ENCODE measurements at regions not wholly inside any gene's neighbourhood (a gene's known extent, or its start where the extent isn't known, plus 50 kb on each side); places are given as distances from the start of the nearest gene placed in this dataset.

GRCh38 chr1:38744452-38745350, 114.9 kb downstream of the RRAGC start:
- Histone ChIP-seq H2AFZ (ENCODE audit: low read depth, low read length) (no peak overlapping the region), H2BK120ac (ENCODE audit: low read depth, low read length) (no peak overlapping the region), H3K9ac (ENCODE audit: low read length) (no peak overlapping the region), H3K27ac (ENCODE audit: low read length, poor library complexity, severe bottlenecking) (no peak overlapping the region), H3K4ac (ENCODE audit: low read depth in 1 of 2, low read length in 2 of 2) (no peak overlapping the region), H2BK5ac (ENCODE audit: low read depth, low read length, poor library complexity, severe bottlenecking) (no peak overlapping the region), H2AK5ac (ENCODE audit: low read length, severe bottlenecking) (no peak overlapping the region), H3K9me3 (ENCODE audit: control insufficient read depth, low read length) (peaks cover 5% of the 10 kb centered on the region), H3K14ac (ENCODE audit: low read length in 2 of 2) (no peak overlapping the region), H4K8ac (ENCODE audit: low read length) (peak overlapping the region; percentile 22), H2BK15ac (ENCODE audit: low read depth, poor library complexity, severe bottlenecking) (no peak overlapping the region), H3K23ac (ENCODE audit: low read length in 2 of 2) (no peak overlapping the region), H3K4me2 (ENCODE audit: low read length, poor library complexity, severe bottlenecking) (no peak overlapping the region), H3K27me3 (ENCODE audit: control insufficient read depth in 1 of 2, insufficient read depth in 1 of 2, low read length in 2 of 2) (no peaks in the 10 kb centered on the region), H3K18ac (ENCODE audit: low read depth in 1 of 2, low read length in 2 of 2) (no peak overlapping the region), H3K36me3 (ENCODE audit: control insufficient read depth in 1 of 2, insufficient read depth in 2 of 2, low read depth in 1 of 2, low read length in 2 of 2) (no peaks in the 10 kb centered on the region), H2BK12ac (ENCODE audit: low read length in 2 of 2) (no peak overlapping the region), H3K4me1 (ENCODE audit: control insufficient read depth, insufficient read depth, low read depth, low read length) (peaks cover 3% of the 10 kb centered on the region), H3K79me1 (replicated peaks; ENCODE audit: low read length, poor library complexity, severe bottlenecking) (no peaks in the 10 kb centered on the region), H4K91ac (ENCODE audit: low read length) (no peak overlapping the region), H3K4me3 (ENCODE audit: insufficient read depth in 1 of 2, low read depth in 1 of 2, low read length in 2 of 2) (no peak overlapping the region)
- DNase-seq = no peak
- WGBS = 93% methylated on average over 9 of the region's 10 CpGs

- Histone ChIP-seq H2BK12ac (ENCODE audit: low read length in 2 of 2) (no peak overlapping the region), H3K36me3 (ENCODE audit: control insufficient read depth in 1 of 2, insufficient read depth in 2 of 2, low read depth in 1 of 2, low read length in 2 of 2) (no peaks in the 10 kb centered on the region), H2BK15ac (ENCODE audit: low read depth, poor library complexity, severe bottlenecking) (no peak overlapping the region), H3K27me3 (ENCODE audit: control insufficient read depth in 1 of 2, insufficient read depth in 1 of 2, low read length in 2 of 2) (no peaks in the 10 kb centered on the region), H2BK120ac (ENCODE audit: low read depth, low read length) (no peak overlapping the region), H3K9me3 (ENCODE audit: control insufficient read depth, low read length) (no peaks in the 10 kb centered on the region), H3K14ac (ENCODE audit: low read length in 2 of 2) (no peak overlapping the region), H2AFZ (ENCODE audit: low read depth, low read length) (no peak overlapping the region), H3K18ac (ENCODE audit: low read depth in 1 of 2, low read length in 2 of 2) (no peak overlapping the region), H3K4me2 (ENCODE audit: low read length, poor library complexity, severe bottlenecking) (no peak overlapping the region), H3K4me1 (ENCODE audit: control insufficient read depth, insufficient read depth, low read depth, low read length) (peaks cover 3% of the 10 kb centered on the region), H3K27ac (ENCODE audit: low read length, poor library complexity, severe bottlenecking) (no peak overlapping the region), H4K8ac (ENCODE audit: low read length) (no peak overlapping the region), H4K91ac (ENCODE audit: low read length) (no peak overlapping the region), H3K9ac (ENCODE audit: low read length) (no peak overlapping the region), H3K4ac (ENCODE audit: low read depth in 1 of 2, low read length in 2 of 2) (no peak overlapping the region), H2AK5ac (ENCODE audit: low read length, severe bottlenecking) (no peak overlapping the region), H3K79me1 (replicated peaks; ENCODE audit: low read length, poor library complexity, severe bottlenecking) (no peaks in the 10 kb centered on the region), H3K23ac (ENCODE audit: low read length in 2 of 2) (no peak overlapping the region), H2BK5ac (ENCODE audit: low read depth, low read length, poor library complexity, severe bottlenecking) (no peak overlapping the region), H3K4me3 (ENCODE audit: insufficient read depth in 1 of 2, low read depth in 1 of 2, low read length in 2 of 2) (no peak overlapping the region)
- no peak for DNase-seq
- WGBS = no CpG with 5 or more reads among the region's 1 CpG
Observed at GRCh38 chr1:38743184-38743583, 116.4 kb downstream of the RRAGC start.

- H3K36me3 ChIP-seq (ENCODE audit: control insufficient read depth in 1 of 2, insufficient read depth in 2 of 2, low read depth in 1 of 2, low read length in 2 of 2) = no peaks in the 10 kb centered on the region
- no peak overlapping the region for H3K4me3 ChIP-seq (ENCODE audit: insufficient read depth in 1 of 2, low read depth in 1 of 2, low read length in 2 of 2)
- no peaks in the 10 kb centered on the region for H3K27me3 ChIP-seq (ENCODE audit: control insufficient read depth in 1 of 2, insufficient read depth in 1 of 2, low read length in 2 of 2)
- no peak overlapping the region for H4K91ac ChIP-seq (ENCODE audit: low read length)
- WGBS = 58% methylated on average over 9 of the region's 9 CpGs
- H2BK120ac ChIP-seq (ENCODE audit: low read depth, low read length) = peak overlapping the region; percentile 71
- no peak overlapping the region for H3K9ac ChIP-seq (ENCODE audit: low read length)
- no peak overlapping the region for H2AK5ac ChIP-seq (ENCODE audit: low read length, severe bottlenecking)
- H3K79me1 ChIP-seq (replicated peaks; ENCODE audit: low read length, poor library complexity, severe bottlenecking) = no peaks in the 10 kb centered on the region
- H3K9me3 ChIP-seq (ENCODE audit: control insufficient read depth, low read length) = no peaks in the 10 kb centered on the region
- H2BK12ac ChIP-seq (ENCODE audit: low read length in 2 of 2) = peak overlapping the region in 1 of 2 experiments; percentile 4
- no peak overlapping the region for H4K8ac ChIP-seq (ENCODE audit: low read length)
- peak; percentile 82 for DNase-seq
- H3K23ac ChIP-seq (ENCODE audit: low read length in 2 of 2) = no peak overlapping the region
- H3K18ac ChIP-seq (ENCODE audit: low read depth in 1 of 2, low read length in 2 of 2) = no peak overlapping the region
- H3K4me2 ChIP-seq (ENCODE audit: low read length, poor library complexity, severe bottlenecking) = no peak overlapping the region
- H2AFZ ChIP-seq (ENCODE audit: low read depth, low read length) = no peak overlapping the region
- H2BK15ac ChIP-seq (ENCODE audit: low read depth, poor library complexity, severe bottlenecking) = no peak overlapping the region
- H3K4me1 ChIP-seq (ENCODE audit: control insufficient read depth, insufficient read depth, low read depth, low read length) = peaks cover 3% of the 10 kb centered on the region
- no peak overlapping the region for H3K14ac ChIP-seq (ENCODE audit: low read length in 2 of 2)
- H2BK5ac ChIP-seq (ENCODE audit: low read depth, low read length, poor library complexity, severe bottlenecking) = no peak overlapping the region
- no peak overlapping the region for H3K27ac ChIP-seq (ENCODE audit: low read length, poor library complexity, severe bottlenecking)
- peak overlapping the region in 1 of 2 experiments; percentile 28 for H3K4ac ChIP-seq (ENCODE audit: low read depth in 1 of 2, low read length in 2 of 2)
Observed at GRCh38 chr1:38741341-38741740, 118.2 kb downstream of the RRAGC start.

- Histone ChIP-seq H3K4me2 (ENCODE audit: low read length, poor library complexity, severe bottlenecking) (no peak overlapping the region), H3K36me3 (ENCODE audit: control insufficient read depth in 1 of 2, insufficient read depth in 2 of 2, low read depth in 1 of 2, low read length in 2 of 2) (no peaks in the 10 kb centered on the region), H3K79me1 (replicated peaks; ENCODE audit: low read length, poor library complexity, severe bottlenecking) (no peaks in the 10 kb centered on the region), H3K4ac (ENCODE audit: low read depth in 1 of 2, low read length in 2 of 2) (peak overlapping the region in 1 of 2 experiments; percentile 26), H3K14ac (ENCODE audit: low read length in 2 of 2) (peak overlapping the region in 1 of 2 experiments; percentile 57), H3K18ac (ENCODE audit: low read depth in 1 of 2, low read length in 2 of 2) (peak overlapping the region in 1 of 2 experiments; percentile 63), H3K27me3 (ENCODE audit: control insufficient read depth in 1 of 2, insufficient read depth in 1 of 2, low read length in 2 of 2) (no peaks in the 10 kb centered on the region), H2BK5ac (ENCODE audit: low read depth, low read length, poor library complexity, severe bottlenecking) (no peak overlapping the region), H3K9ac (ENCODE audit: low read length) (no peak overlapping the region), H4K8ac (ENCODE audit: low read length) (peak overlapping the region; percentile 4), H4K91ac (ENCODE audit: low read length) (peak overlapping the region; percentile 49), H2AFZ (ENCODE audit: low read depth, low read length) (no peak overlapping the region), H3K9me3 (ENCODE audit: control insufficient read depth, low read length) (no peaks in the 10 kb centered on the region), H2BK15ac (ENCODE audit: low read depth, poor library complexity, severe bottlenecking) (peak overlapping the region; percentile 77), H2BK120ac (ENCODE audit: low read depth, low read length) (peak overlapping the region; percentile 71), H3K4me3 (ENCODE audit: insufficient read depth in 1 of 2, low read depth in 1 of 2, low read length in 2 of 2) (no peak overlapping the region), H3K23ac (ENCODE audit: low read length in 2 of 2) (no peak overlapping the region), H2BK12ac (ENCODE audit: low read length in 2 of 2) (no peak overlapping the region), H2AK5ac (ENCODE audit: low read length, severe bottlenecking) (no peak overlapping the region), H3K4me1 (ENCODE audit: control insufficient read depth, insufficient read depth, low read depth, low read length) (peaks cover 3% of the 10 kb centered on the region), H3K27ac (ENCODE audit: low read length, poor library complexity, severe bottlenecking) (no peak overlapping the region)
- WGBS = 54% methylated on average over 6 of the region's 6 CpGs
- peak; percentile 31 for DNase-seq
Observed at GRCh38 chr1:38740487-38740886, 119.1 kb downstream of the RRAGC start.

All from mesenchymal stem cell (in vitro differentiated cells and primary cell).